GM13977 (cell line): ENCODE measurements at regions not wholly inside any gene's neighbourhood (a gene's known extent, or its start where the extent isn't known, plus 50 kb on each side); places are given as distances from the start of the nearest gene placed in this dataset.

Experiments
- DNase-seq: peaks from one replicate; pipeline ENCODE4 v3.0.0; 2012; ENCODE audit warnings: low spot score
- in situ Hi-C: fragments of 300-500 bp; cut with MboI; formaldehyde crosslinking; loops from one replicate; pipeline ENCODE4 v1.12.0; 2022; ENCODE audit warnings: low sequenced_read_pairs, low pct_unique_long_range_greater_than_20kb, mixed read lengths, inconsistent platforms; ENCODE audit not compliant: unreplicated experiment
- TF ChIP-seq, protein P1 (sequence below): IDR thresholded peaks from 2 replicates; pipeline ENCODE4 v1.5.1; 2012; ENCODE audit warnings: mild to moderate bottlenecking, control low read depth; ENCODE audit not compliant: insufficient read depth; ENCODE audit errors: extremely low read depth, missing control alignments

DNA sequence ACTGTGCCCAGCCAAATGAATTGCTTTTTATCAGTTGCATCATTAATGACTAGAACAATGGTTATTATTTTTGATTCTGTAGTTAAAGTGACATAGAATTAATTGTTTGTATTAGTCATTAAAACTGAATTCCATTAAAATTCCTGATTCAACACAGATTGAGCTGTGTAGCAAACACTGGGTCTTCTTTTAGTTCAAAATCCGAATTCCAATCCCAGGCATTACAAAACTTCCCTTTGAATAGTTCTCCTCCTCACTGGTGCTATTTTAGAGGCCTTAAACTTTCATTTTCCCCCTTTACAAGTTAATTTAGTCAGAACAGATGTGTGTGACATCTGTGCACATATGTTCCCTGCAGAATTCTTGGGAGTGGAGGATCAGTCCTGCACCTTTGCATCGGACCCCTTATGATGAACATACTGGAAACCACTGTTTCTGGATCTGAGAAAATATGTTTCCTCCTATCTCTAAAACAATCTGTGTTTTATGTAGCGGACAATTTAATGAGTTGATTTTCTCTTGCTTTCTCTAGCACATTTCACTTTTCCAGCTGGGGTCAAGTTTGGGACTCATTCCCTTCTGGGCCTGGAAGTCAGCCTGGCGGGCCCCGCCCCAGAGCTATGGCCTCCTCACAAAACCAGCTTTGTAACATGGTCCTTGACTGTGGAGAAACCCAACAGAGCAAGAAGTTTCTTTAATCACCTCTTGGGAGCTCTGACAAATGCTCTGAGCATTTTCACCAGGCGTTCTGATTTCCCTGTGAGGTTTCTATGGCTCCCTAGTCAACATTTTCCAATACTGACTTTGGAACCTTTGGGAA is 87.9 kb upstream of the MAMDC2 start:
- TF ChIP-seq, protein P1, sequence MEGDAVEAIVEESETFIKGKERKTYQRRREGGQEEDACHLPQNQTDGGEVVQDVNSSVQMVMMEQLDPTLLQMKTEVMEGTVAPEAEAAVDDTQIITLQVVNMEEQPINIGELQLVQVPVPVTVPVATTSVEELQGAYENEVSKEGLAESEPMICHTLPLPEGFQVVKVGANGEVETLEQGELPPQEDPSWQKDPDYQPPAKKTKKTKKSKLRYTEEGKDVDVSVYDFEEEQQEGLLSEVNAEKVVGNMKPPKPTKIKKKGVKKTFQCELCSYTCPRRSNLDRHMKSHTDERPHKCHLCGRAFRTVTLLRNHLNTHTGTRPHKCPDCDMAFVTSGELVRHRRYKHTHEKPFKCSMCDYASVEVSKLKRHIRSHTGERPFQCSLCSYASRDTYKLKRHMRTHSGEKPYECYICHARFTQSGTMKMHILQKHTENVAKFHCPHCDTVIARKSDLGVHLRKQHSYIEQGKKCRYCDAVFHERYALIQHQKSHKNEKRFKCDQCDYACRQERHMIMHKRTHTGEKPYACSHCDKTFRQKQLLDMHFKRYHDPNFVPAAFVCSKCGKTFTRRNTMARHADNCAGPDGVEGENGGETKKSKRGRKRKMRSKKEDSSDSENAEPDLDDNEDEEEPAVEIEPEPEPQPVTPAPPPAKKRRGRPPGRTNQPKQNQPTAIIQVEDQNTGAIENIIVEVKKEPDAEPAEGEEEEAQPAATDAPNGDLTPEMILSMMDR, result no peak
- no peak for DNase-seq
- in situ Hi-C loops, result no loop called here

DNA sequence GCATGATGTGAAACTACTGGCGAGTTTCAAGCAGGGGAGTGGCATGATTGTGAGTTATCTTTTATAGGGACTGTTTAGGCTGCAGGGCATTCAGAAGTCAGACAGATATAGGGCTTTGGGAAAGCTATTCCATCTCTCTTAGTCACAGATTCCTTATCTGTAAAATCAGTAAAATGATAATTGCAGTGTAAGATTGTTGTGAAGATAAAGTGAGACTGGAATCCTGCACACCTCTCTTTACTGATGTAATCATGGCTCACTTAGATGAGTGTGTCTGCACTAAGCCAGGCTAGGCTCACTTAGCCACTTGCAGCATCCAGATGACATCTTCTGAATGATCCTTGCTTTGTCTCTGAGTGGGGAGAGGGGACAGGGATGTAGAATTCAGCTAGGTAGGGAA is 81.8 kb upstream of the MAMDC2 start:
- in situ Hi-C loops, result no loop called here
- TF ChIP-seq, protein P1, result no peak
- DNase-seq, result no peak

DNA sequence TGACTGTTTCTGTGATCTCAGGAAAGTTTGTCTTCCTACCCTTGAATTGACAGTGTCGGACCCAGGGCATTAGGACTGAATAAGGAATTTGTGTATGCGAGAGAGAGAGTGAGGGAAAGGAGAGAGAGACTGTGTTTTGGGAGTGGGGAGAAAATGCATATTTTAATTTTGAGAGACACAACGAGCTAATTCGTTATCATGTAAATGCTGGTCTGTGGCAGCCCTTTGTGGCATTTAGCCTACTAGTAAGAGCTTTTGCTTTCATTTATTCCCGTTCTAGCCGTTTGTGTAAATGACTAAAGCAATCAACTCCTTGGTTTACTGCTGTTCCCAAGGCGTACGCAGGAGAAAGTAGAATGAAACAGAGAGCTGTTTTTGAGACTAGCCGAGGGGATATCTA is 79.8 kb upstream of the MAMDC2 start:
- DNase-seq, result no peak
- in situ Hi-C loops, result no loop called here
- TF ChIP-seq, protein P1, result no peak

DNA sequence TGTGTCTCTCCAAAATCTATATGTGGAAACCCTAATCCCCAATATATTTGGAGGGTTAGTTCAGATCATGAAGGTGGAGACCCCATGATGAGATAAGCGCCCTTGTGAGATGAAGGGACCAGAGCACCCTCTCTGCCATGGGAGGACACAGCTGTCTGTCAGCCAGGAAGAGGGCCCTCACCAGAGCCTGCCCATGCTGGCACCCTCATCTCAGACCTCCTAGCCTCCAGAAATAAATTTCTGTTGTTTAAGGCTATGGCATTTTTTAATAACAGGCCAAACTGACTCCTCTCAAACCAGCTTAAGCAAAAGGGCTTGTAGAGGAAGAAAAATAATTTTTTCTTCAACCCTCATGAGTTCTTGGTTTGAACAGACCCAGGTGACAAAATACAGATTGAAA is 79.2 kb upstream of the MAMDC2 start:
- DNase-seq, result no peak
- in situ Hi-C loops, result no loop called here

DNA sequence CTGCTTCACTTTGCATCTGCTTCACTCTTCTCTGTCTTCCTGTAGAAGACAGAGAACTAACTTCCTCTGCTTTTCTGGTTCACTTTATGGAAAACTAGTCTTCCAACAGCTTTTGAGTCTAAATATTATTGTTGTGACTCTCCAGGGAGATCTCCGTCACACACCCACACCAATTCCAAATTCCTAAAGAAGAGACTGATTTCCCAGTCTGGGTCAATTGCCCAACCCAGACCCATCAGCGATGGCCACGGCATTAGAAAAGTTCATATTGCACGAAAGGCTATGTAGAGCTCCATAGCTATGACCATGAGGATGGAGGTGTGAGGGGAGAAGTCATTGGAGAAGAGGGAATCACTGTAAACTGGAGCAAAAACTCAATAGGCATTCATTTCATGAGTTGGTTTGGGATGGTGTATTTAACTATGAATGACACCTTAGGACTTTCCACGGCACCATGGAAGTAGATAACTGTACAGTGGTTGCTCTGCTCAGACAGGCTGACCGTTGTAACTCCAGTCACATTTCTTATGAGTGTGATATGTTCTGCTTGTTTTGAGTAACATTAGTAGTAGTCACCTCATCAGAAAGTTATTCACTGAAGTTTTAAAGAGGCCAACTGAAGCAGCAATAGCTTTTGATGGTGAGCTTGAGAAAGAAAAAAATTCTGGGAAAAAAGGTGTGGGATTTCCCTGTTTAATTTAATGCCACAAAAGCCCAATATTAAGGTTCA is 78.1 kb upstream of the MAMDC2 start:
- no peak for DNase-seq
- TF ChIP-seq, protein P1, result no peak
- in situ Hi-C loops, result no loop called here

More for the DNA sequence above, 79.2 kb upstream of the MAMDC2 start:
- TF ChIP-seq, protein P1, result no peak

DNA sequence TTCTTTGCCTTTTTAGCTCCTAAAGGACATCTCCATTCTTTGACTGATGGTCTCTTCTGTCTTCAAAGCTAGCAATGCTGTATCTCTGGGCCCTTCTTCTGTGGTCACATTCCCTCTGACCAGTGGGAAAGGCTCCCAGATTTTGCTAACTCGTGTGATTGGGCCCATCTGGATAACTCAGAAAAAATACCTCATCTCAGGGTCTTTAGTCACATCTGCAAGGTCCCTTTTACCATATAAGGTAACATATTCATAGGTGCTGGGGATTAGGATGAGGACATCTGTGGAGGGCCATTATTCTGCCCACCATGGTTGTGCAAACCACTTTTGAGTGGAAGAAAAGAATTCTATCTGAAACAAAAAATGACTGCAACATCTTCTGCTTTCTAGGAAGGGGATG is 76.3 kb upstream of the MAMDC2 start:
- in situ Hi-C loops, result no loop called here
- TF ChIP-seq, protein P1, result no peak
- DNase-seq, result no peak
